HepG2 (cell line): ENCODE measurements at regions not wholly inside any gene's neighbourhood (a gene's known extent, or its start where the extent isn't known, plus 50 kb on each side); places are given as distances from the start of the nearest gene placed in this dataset.

Experiments
- ATAC-seq: fragments of 200-7000 bp; cut with Tn5 transposase; 3 replicates; pipeline ENCODE4 v1.9.1; 2020; ENCODE audit warnings: mild to moderate bottlenecking, moderate library complexity
- BruUV-seq: library from RNA; stranded (reverse); fragments of 400-500 nt; replicated peaks from 2 replicates; lab custom pipeline; 2021; lab: Mats Ljungman, UMichigan
- CTCF ChIA-PET: fragments of 300-600 bp; formaldehyde crosslinking; extraction: SDS; loops from one replicate; lab custom pipeline; 2021; ENCODE audit warnings: low total read pairs, inconsistent platforms, low intra/inter-chr PET ratio; lab: Yijun Ruan, JAX
- POLR2A ChIA-PET: fragments of 350-600 bp; sonication (Branson Sonifier 250); formaldehyde crosslinking; loops from one replicate; lab custom pipeline; 2020; ENCODE audit warnings: antibody characterized with exemption, inconsistent platforms; lab: Yijun Ruan, JAX
- DNase-seq: peaks from one replicate; pipeline ENCODE4 v3.0.0-alpha.2; 2015; ENCODE audit warnings: low spot score
- FAIRE-seq: peaks from 3 replicates; lab custom pipeline; 2011; peaks lifted over from hg19 to GRCh38; lab: Jason Lieb, UNC
- H2AFZ ChIP-seq: one replicate; pipeline ENCODE4 v1.6.1; 2011; ENCODE audit warnings: low read length, inconsistent platforms
- H3K27ac ChIP-seq: fragments of 300-600 bp; 3 replicates; pipeline ENCODE4 v1.8.0; 2011; ENCODE audit warnings: mixed run types, mild to moderate bottlenecking, mixed read lengths, low read length, inconsistent platforms; ENCODE audit not compliant: insufficient read depth; ENCODE audit errors: extremely low read length
- H3K27me3 ChIP-seq, 2 experiments: fragments of 200-600 bp in 1 of 2; 2 replicates in 1 of 2; 3 replicates in 1 of 2; pipeline versions ENCODE4 v1.6.0 to v1.8.0; 2011; ENCODE audit warnings: low read length in 2 of 2, mild to moderate bottlenecking in 2 of 2, moderate library complexity in 2 of 2, inconsistent platforms in 1 of 2; ENCODE audit not compliant: insufficient read depth in 2 of 2, control insufficient read depth in 1 of 2
- H3K36me3 ChIP-seq, 2 experiments: fragments of 200-600 bp in 1 of 2; replicated peaks in 1 of 2; 2 replicates in 1 of 2; 3 replicates in 1 of 2; pipeline versions ENCODE4 v1.5.1 to v1.8.0; 2011; ENCODE audit warnings: low read length in 2 of 2, inconsistent platforms in 1 of 2; ENCODE audit not compliant: insufficient read depth in 2 of 2, control insufficient read depth in 1 of 2
- H3K4me1 ChIP-seq: 2 replicates; pipeline ENCODE4 v1.5.1; 2012; ENCODE audit warnings: low read length, inconsistent platforms; ENCODE audit not compliant: insufficient read depth
- H3K4me2 ChIP-seq: 2 replicates; pipeline ENCODE4 v1.6.0; 2011; ENCODE audit warnings: low read depth, low read length, inconsistent platforms
- H3K4me3 ChIP-seq, 3 experiments: fragments of 200-600 bp in 1 of 3; sonication (generic), shearing (Covaris generic) in 1 of 3; replicated peaks in 1 of 3; 2 replicates each; pipeline ENCODE4 v1.5.1; 2011 to 2016; ENCODE audit warnings: low read length in 3 of 3, inconsistent platforms in 2 of 3, low read depth in 2 of 3, mild to moderate bottlenecking in 2 of 3, control low read depth in 1 of 3, mixed read lengths in 1 of 3; ENCODE audit not compliant: insufficient read depth in 1 of 3
- H3K79me2 ChIP-seq: one replicate; pipeline ENCODE4 v1.6.1; 2011; ENCODE audit warnings: low read length, inconsistent platforms; ENCODE audit not compliant: insufficient read depth
- H3K9ac ChIP-seq: 2 replicates; pipeline ENCODE4 v1.6.0; 2011; ENCODE audit warnings: mild to moderate bottlenecking, low read depth, low read length, inconsistent platforms; ENCODE audit not compliant: insufficient read depth
- H3K9me3 ChIP-seq: 2 replicates; pipeline ENCODE4 v1.5.1; 2012; ENCODE audit warnings: mild to moderate bottlenecking, low read length
- H4K20me1 ChIP-seq: 2 replicates; pipeline ENCODE4 v1.6.0; 2011; ENCODE audit warnings: inconsistent platforms, mild to moderate bottlenecking, low read length, moderate library complexity; ENCODE audit not compliant: insufficient read depth
- FOXC1 ChIP-seq: sonication (generic); formaldehyde crosslinking; IDR thresholded peaks from 2 replicates; pipeline ENCODE4 v1.8.0; 2022; ENCODE audit warnings: mild to moderate bottlenecking, missing genetic modification reagents, borderline replicate concordance
- ISX ChIP-seq: sonication (generic); formaldehyde crosslinking; conservative IDR thresholded peaks from 2 replicates; pipeline ENCODE4 v1.5.0; 2020; ENCODE audit warnings: missing genetic modification reagents
- KDM2A ChIP-seq: sonication (generic); formaldehyde crosslinking; IDR thresholded peaks from 2 replicates; pipeline ENCODE4 v1.4.0; 2020; ENCODE audit warnings: low read depth, missing genetic modification reagents, borderline replicate concordance
- NCOR1 ChIP-seq: fragments of 200-600 bp; sonication (generic); IDR thresholded peaks from 2 replicates; pipeline ENCODE4 v1.7.0; 2017; ENCODE audit warnings: antibody characterized with exemption, low read length, borderline replicate concordance
- RBM39 ChIP-seq: fragments of 200-400 bp; formaldehyde crosslinking; IDR thresholded peaks from one replicate; pipeline ENCODE4 v1.6.1; 2018; ENCODE audit warnings: antibody characterized with exemption, mild to moderate bottlenecking, low read depth, low read length; ENCODE audit not compliant: poor library complexity, severe bottlenecking
- SRSF4 ChIP-seq: fragments of 200-400 bp; formaldehyde crosslinking; IDR thresholded peaks from one replicate; pipeline ENCODE4 v1.6.1; 2018; ENCODE audit warnings: mild to moderate bottlenecking, low read depth, low read length, moderate library complexity; ENCODE audit not compliant: poor library complexity, severe bottlenecking
- SSRP1 ChIP-seq: IDR thresholded peaks from 2 replicates; pipeline ENCODE4 v1.6.1; 2016; ENCODE audit warnings: control low read depth
- ZBTB39 ChIP-seq: sonication (generic); formaldehyde crosslinking; IDR thresholded peaks from 2 replicates; pipeline ENCODE4 v1.5.0; 2020; ENCODE audit warnings: missing genetic modification reagents
- ZFAT ChIP-seq: sonication (generic); formaldehyde crosslinking; conservative IDR thresholded peaks from 2 replicates; pipeline ENCODE4 v1.8.1; 2023; ENCODE audit warnings: missing genetic modification reagents, inconsistent platforms
- ZNF121 ChIP-seq: sonication (generic); formaldehyde crosslinking; IDR thresholded peaks from 2 replicates; pipeline ENCODE4 v1.5.0; 2020; ENCODE audit warnings: mild to moderate bottlenecking, missing genetic modification reagents
- WGBS: methylation state at CpG from one replicate; pipeline ENCODE4 v1.1.6; 2017; ENCODE audit warnings: low lambda C conversion rate; 5-methylcytosine and 5-hydroxymethylcytosine counted together
- in situ Hi-C: cut with HindIII; loops from 2 replicates; pipeline ENCODE4 v1.10.0; 2017; ENCODE audit warnings: low pct_unique_long_range_greater_than_20kb; ENCODE audit not compliant: extremely low pct_ligation_motif_present
- intact Hi-C: fragments of 100-400 bp; cut with micrococcal nuclease; formaldehyde crosslinking; loops from one replicate; pipeline ENCODE4 v1.10.0; 2022; ENCODE audit not compliant: unreplicated experiment
- TF ChIP-seq, protein P1 (sequence below): sonication (generic); formaldehyde crosslinking; IDR thresholded peaks from 2 replicates; pipeline ENCODE4 v1.8.1; 2023; ENCODE audit warnings: mild to moderate bottlenecking, inconsistent platforms, moderate library complexity, missing genetic modification reagents, borderline replicate concordance
- TF ChIP-seq, protein P2 (sequence below): sonication (generic); formaldehyde crosslinking; IDR thresholded peaks from 2 replicates; pipeline ENCODE4 v1.4.0; 2020; ENCODE audit warnings: missing genetic modification reagents, borderline replicate concordance
- TF ChIP-seq, protein P3 (sequence below): sonication (generic); formaldehyde crosslinking; IDR thresholded peaks from 2 replicates; pipeline ENCODE4 v1.5.0; 2020; ENCODE audit warnings: mild to moderate bottlenecking, missing genetic modification reagents, borderline replicate concordance
- TF ChIP-seq, protein P4 (sequence below): sonication (generic); formaldehyde crosslinking; IDR thresholded peaks from 2 replicates; pipeline ENCODE4 v1.5.0; 2020; ENCODE audit warnings: missing genetic modification reagents

DNA sequence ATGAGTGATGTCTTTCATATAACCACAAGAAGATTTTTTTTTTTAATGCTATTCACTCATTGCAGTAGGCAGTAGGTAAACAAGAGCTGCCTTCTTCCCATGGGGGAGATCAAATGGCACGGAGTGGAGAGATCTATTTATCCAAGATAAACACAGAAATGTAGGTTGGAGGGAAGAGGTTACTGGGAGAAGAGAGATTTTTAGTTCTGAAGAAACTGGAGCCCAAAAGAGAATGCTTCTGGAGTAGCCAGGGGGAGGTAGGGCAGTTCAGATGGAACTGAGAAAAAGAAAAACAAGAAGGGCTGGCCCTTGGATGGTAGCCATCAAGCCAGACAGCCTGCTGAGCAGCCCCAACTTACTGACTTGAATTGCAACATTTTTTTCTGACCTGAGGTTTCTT, 270.1 kb upstream of the TPK1 start:
- no peak for FAIRE-seq
- ChIA-PET POLR2A (no interaction called here), CTCF (no interaction called here)
- Histone ChIP-seq H3K9me3 (peaks cover 78% of the 10 kb centered on the region), H4K20me1 (no peaks in the 10 kb centered on the region), H3K4me1 (no peaks in the 10 kb centered on the region), H3K79me2 (no peaks in the 10 kb centered on the region), H3K27ac (no peak overlapping the region), H2AFZ (no peak overlapping the region), H3K9ac (no peak overlapping the region), H3K4me3 (no peak overlapping the region), H3K36me3 (no peaks in the 10 kb centered on the region), H3K4me2 (no peak overlapping the region), H3K27me3 (no peaks in the 10 kb centered on the region)
- WGBS = 3% methylated on average over 1 of the region's 1 CpG
- intact Hi-C loops = no loop called here
- in situ Hi-C loops = no loop called here
- no TSS peak for BruUV-seq
- no peak for ATAC-seq
- no peak for DNase-seq
- no peak for TF ChIP-seq RBM39
- TF ChIP-seq, protein P1, sequence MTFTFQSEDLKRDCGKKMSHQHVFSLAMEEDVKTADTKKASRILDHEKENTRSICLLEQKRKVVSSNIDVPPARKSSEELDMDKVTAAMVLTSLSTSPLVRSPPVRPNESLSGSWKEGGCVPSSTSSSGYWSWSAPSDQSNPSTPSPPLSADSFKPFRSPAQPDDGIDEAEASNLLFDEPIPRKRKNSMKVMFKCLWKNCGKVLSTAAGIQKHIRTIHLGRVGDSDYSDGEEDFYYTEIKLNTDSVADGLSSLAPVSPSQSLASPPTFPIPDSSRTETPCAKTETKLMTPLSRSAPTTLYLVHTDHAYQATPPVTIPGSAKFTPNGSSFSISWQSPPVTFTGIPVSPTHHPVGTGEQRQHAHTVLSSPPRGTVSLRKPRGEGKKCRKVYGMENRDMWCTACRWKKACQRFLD (CRISPR knock-in tag) = no peak
- TF ChIP-seq ZBTB39 (CRISPR knock-in tag) = no peak
- no peak for TF ChIP-seq ISX (CRISPR knock-in tag)
- TF ChIP-seq KDM2A (CRISPR knock-in tag) = no peak
- TF ChIP-seq NCOR1 = no peak
- TF ChIP-seq, protein P2, sequence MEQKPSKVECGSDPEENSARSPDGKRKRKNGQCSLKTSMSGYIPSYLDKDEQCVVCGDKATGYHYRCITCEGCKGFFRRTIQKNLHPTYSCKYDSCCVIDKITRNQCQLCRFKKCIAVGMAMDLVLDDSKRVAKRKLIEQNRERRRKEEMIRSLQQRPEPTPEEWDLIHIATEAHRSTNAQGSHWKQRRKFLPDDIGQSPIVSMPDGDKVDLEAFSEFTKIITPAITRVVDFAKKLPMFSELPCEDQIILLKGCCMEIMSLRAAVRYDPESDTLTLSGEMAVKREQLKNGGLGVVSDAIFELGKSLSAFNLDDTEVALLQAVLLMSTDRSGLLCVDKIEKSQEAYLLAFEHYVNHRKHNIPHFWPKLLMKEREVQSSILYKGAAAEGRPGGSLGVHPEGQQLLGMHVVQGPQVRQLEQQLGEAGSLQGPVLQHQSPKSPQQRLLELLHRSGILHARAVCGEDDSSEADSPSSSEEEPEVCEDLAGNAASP = no peak
- TF ChIP-seq ZFAT (CRISPR knock-in tag) = no peak
- TF ChIP-seq SSRP1 (CRISPR knock-in tag) = no peak
- TF ChIP-seq, protein P3, sequence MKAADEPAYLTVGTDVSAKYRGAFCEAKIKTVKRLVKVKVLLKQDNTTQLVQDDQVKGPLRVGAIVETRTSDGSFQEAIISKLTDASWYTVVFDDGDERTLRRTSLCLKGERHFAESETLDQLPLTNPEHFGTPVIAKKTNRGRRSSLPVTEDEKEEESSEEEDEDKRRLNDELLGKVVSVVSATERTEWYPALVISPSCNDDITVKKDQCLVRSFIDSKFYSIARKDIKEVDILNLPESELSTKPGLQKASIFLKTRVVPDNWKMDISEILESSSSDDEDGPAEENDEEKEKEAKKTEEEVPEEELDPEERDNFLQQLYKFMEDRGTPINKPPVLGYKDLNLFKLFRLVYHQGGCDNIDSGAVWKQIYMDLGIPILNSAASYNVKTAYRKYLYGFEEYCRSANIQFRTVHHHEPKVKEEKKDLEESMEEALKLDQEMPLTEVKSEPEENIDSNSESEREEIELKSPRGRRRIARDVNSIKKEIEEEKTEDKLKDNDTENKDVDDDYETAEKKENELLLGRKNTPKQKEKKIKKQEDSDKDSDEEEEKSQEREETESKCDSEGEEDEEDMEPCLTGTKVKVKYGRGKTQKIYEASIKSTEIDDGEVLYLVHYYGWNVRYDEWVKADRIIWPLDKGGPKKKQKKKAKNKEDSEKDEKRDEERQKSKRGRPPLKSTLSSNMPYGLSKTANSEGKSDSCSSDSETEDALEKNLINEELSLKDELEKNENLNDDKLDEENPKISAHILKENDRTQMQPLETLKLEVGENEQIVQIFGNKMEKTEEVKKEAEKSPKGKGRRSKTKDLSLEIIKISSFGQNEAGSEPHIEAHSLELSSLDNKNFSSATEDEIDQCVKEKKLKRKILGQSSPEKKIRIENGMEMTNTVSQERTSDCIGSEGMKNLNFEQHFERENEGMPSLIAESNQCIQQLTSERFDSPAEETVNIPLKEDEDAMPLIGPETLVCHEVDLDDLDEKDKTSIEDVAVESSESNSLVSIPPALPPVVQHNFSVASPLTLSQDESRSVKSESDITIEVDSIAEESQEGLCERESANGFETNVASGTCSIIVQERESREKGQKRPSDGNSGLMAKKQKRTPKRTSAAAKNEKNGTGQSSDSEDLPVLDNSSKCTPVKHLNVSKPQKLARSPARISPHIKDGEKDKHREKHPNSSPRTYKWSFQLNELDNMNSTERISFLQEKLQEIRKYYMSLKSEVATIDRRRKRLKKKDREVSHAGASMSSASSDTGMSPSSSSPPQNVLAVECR = no peak
- no peak for TF ChIP-seq SRSF4
- TF ChIP-seq FOXC1 (CRISPR knock-in tag) = no peak
- TF ChIP-seq, protein P4, sequence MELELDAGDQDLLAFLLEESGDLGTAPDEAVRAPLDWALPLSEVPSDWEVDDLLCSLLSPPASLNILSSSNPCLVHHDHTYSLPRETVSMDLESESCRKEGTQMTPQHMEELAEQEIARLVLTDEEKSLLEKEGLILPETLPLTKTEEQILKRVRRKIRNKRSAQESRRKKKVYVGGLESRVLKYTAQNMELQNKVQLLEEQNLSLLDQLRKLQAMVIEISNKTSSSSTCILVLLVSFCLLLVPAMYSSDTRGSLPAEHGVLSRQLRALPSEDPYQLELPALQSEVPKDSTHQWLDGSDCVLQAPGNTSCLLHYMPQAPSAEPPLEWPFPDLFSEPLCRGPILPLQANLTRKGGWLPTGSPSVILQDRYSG (CRISPR knock-in tag) = no peak
- TF ChIP-seq ZNF121 (CRISPR knock-in tag) = no peak
